NCI-H524 (cell line): ENCODE measurements at regions not wholly inside any gene's neighbourhood (a gene's known extent, or its start where the extent isn't known, plus 50 kb on each side); places are given as distances from the start of the nearest gene placed in this dataset.

Experiments
- DNase-seq, 2 experiments: peaks; one replicate each; lab custom pipeline; 2025; lab: John Stamatoyannopoulos, UW

GRCh38 chr7:23980081-23980480 lies 270.1 kb downstream of the STK31 start:
- DNase-seq: no peak

DNA sequence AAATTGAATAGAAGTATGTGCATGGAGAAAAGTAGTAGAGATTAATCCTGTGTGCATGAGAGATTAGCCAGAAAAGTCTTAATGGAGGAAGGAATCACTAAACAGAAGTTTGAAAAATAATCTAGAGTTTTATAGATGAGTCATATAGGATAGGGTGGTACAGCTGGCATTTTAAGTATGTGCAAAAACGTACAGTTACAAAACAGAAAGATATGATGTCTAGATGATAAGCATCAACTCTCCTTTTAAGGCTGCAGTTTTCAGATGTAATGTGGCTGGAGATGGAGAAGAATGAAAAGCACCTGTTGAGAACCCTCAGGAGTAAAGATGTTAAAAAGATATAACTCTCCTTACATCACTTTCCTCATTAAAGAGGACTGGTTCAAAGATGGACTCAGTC lies 271.3 kb downstream of the STK31 start:
- no peak for DNase-seq

GRCh38 chr7:23981758-23982157 lies 271.7 kb downstream of the STK31 start:
- DNase-seq: no peak

- no peak for DNase-seq
These were observed 278.5 kb upstream of the NPY start for GRCh38 chr7:24005517-24005916.

- no peak for DNase-seq
These were observed 273.5 kb upstream of the NPY start for GRCh38 chr7:24010495-24010894.

DNA sequence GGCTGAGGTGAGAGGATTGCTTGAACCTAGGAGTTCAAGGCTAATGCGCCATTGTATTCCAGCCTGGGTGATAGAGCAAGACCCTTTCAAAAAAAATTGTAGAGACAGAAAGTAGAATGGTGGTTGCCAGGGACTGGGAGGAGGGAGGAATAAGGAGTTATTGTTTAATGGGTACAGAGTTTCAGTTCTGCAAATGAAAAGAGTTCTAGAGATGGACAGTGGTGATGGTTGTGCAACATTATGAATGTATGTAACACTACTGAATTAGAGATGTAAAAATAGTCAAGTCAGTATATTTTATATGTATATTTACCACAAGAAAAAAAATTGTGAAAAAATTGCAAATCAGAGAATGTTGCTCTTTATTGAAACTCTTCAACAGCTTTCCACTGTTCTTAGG lies 266.5 kb upstream of the NPY start:
- no peak for DNase-seq

DNA sequence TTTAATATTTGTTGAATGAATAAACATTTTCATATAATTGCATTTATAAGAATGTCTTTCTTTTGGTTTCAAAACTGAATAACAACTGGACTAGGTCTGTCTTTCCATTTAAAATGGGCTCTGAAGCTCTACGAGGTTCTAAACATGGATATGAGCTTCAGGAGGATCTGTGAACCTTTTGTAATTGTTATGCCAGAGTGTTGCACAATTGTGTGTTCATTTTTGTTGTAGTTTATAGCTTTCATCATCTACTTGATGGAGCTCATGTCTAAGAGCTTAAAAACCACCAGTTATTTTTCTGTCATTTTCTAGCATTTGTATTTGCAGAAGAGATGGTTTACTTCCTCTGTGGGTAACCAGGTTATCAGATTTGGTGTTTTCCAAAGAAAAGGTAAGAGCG lies 265.7 kb upstream of the NPY start:
- DNase-seq: no peak

DNA sequence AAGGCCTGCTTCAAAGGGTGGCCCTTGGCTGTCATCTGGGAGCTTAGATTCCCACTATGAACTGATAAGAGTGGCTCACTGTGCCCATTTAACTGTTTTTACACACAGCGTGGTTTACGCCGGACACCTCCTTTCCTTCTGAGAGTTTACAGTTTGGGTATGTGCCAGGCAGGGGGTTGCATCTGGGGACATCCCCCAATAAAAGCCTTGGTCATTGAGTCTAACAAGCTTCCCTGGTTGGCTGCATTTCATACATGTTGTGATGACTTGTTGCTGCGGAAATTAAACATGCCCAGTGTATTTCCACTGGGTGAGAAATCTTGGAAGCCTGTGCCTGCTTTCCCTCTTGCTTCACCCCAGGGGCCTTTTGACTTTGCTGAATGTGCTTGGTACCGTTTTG lies 264.1 kb upstream of the NPY start:
- no peak for DNase-seq

- DNase-seq: peak in 1 of 2 experiments; percentile 13
These were observed 259.5 kb upstream of the NPY start for GRCh38 chr7:24024276-24025068.

- no peak for DNase-seq
These were observed 258.9 kb upstream of the NPY start for GRCh38 chr7:24025094-24025493.

DNA sequence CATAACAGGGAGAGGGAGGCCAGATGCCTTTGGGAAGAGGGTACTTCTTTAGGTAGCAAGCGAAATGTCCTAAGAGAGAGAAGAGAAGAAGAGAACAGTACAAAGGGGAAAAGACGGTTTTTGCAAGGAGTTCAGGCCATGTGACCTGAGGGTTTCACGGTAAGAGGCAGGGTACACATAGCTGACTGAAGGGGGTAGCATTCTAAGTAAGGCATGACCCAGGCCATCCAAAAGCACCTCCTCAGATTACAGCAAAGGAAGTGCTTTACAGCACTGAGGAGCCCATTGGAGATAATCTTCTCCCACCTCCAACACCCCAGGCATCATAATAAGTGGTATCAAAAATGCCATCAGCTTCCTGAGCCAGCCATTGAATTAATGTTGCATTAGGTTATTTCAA lies 258.2 kb upstream of the NPY start:
- DNase-seq: no peak

DNA sequence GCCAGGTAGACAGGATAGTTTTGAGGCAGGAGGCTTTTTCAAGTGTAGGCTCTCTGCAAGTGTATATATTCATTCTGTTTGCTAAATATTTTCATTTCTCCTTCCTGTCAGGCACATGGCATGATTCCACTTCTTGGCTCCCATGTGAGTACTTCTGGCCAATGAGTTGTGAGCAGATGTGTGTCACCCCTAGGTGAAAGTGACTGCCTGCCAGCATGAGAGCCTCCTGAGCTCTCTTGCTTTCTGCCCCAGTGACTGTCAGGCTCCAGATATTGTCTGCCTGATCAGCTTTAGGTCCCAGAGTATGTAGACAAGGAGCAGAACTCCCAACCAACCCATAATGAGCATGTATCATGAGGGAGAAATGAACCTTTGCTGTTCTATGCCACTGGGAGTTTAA lies 257.6 kb upstream of the NPY start:
- DNase-seq: no peak

DNA sequence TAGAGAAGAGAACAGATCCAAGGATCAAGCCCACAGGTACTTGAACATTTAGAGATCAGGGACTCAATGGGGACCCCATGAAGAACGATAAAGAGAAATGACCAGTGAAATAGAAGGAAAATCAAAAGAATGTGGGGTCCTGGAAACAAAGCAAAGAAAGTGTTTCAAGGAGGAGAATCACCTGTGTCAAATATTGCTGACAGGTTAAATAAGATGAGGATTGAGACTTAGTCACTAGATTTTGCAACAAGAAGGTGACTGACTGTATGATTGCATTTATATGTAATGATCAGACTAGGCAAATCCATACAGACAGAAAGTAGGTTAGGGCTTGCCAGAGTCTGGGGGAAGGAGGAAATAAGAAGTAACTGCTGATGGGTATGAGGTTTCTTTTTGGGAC lies 254.9 kb upstream of the NPY start:
- no peak for DNase-seq

DNA sequence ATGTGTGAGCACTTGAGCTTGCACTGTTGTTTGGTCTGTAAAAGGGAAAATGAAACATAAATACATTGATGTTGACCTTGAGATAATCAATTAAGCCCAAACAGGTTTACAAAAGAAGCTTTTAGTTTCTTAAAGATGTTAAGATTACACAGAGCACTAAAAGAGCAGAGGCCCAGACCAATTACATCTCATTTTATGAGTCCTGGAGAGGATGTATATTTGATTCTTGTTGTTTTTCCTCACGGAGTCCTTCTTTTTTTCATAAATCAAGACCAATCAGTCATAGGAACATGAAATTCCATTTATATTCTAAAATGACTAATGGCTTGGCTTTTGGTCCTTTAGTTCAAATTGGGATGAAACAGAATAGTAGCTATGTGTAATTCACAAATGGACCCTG lies 249.7 kb upstream of the NPY start:
- no peak for DNase-seq

- DNase-seq: no peak
These were observed 248.5 kb upstream of the NPY start for GRCh38 chr7:24035366-24036032.

DNA sequence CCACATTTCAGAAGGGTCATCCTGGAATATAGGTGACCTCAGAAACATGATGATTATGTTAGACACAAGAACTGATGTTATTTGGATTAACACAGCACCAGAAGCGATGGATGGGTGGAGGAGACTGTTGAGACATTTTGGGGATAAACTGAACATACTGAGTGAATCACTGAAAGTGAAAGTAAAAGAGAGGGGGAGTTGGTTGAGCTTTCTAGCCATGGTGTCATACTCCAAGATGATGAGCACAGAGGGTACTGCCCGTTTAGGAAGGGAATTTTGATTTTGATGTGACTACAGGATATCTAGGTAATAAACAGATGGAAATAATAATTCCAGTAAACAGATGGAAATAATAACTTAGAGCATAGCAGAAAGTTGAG lies 248.0 kb upstream of the NPY start:
- no peak for DNase-seq

DNA sequence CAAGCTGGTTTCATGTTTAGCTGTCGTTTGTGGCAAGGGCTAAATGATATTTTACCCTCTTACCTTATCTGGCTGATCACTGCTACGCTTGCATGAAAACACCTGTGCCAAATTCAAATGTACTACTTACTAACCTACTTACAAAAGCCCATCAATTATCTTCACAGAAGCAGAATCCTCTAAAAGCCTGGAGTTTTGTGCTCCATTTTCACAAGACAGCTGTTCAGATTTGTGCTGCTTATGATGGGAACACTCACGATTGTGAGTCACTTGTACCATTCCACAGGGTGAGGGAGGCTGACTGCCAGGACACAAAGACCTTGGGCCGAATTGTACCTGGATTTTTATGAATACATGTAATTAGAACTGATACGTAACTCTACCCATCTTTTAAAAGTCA lies 245.0 kb upstream of the NPY start:
- peak in 1 of 2 experiments; percentile 4 for DNase-seq

GRCh38 chr7:24039991-24040624 lies 243.9 kb upstream of the NPY start:
- DNase-seq: no peak

GRCh38 chr7:24042028-24042427 lies 242.0 kb upstream of the NPY start:
- no peak for DNase-seq

GRCh38 chr7:24049296-24049695 lies 234.7 kb upstream of the NPY start:
- DNase-seq: no peak

GRCh38 chr7:24050991-24051560 lies 232.9 kb upstream of the NPY start:
- DNase-seq: no peak

GRCh38 chr7:24051651-24052050 lies 232.3 kb upstream of the NPY start:
- no peak for DNase-seq
